Superior temporal gyrus (tissue), 1 donor: ENCODE measurements at regions not wholly inside any gene's neighbourhood (a gene's known extent, or its start where the extent isn't known, plus 50 kb on each side); places are given as distances from the start of the nearest gene placed in this dataset.
"Not testable (repeated sequence)": the region's sequence is repeated elsewhere in the genome, so short reads cannot be mapped to it uniquely, and the experiment has no call there.

ENCODE experiments used
- DNase-seq: peaks from one replicate; pipeline ENCODE4 v3.0.0-alpha.2; 2016; ENCODE audit errors: extremely low spot score

DNA sequence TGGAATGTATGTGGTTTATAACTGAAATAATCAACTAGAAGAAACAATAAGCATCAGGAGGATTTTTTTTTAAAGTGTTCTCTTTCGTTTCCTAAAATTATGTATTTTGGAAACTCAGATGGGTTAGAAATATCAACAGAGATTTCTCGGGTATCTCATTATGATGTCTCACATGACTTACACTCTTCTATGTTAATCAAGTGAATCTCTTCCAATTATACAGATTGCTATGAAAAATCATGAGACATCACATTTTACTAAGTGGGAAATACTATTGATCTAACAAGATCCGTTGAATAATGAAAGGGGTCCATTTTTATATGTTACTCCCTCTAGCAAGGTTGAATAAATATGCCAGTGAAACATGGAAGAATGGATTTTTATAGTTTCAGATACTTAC, 54.7 kb upstream of the NRIP1 start:
- DNase-seq: no peak

DNA sequence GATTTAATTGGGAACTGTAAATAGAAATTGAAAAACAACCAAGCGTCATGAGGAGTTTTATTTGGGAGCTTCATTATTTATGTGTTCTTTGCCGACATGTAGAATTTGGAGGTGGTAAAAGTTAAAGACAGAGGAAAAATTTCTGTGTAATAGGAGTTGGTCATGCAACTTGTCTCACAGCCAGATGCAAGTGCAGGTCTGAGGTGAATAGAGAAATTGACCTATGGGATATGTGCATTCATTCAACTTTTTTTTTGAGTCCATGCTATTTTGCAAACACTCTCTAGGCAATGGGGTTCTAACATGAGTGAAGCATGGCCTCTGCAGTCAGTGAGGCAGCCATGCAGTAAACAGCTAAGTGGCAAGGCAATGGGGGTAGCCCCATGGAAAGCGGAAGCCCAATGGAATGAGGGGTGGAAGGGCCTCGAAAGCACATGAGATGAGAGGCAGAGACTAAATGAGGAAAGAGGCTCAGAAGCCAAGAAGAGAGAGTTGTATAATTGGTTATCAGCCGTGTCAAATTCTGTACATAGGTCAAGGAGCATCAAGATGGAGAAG, 56.4 kb upstream of the NRIP1 start:
- no peak for DNase-seq

DNA sequence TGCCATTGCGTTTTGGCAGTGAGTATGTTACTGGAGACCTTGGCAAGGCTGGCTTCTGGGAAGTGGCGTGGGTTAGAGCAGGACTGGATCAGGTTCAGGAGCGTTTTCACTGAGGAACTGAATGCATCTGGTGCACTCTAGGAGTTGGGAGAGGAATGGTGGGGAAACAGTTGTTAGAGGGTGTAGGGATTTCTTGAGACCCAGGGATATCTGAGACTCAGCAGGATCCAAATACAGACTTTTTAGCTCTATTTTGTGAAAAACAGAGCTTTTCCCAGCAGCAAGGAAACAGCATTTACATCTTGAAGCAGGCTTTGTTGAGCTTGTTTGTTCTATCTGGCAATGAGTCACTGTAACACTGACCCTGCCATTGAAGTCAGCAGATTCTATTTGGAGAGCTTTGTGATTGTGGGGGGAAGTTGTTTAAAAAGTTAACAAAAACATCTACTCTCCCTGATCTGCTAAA, 56.9 kb upstream of the NRIP1 start:
- DNase-seq: peak; percentile 19

DNA sequence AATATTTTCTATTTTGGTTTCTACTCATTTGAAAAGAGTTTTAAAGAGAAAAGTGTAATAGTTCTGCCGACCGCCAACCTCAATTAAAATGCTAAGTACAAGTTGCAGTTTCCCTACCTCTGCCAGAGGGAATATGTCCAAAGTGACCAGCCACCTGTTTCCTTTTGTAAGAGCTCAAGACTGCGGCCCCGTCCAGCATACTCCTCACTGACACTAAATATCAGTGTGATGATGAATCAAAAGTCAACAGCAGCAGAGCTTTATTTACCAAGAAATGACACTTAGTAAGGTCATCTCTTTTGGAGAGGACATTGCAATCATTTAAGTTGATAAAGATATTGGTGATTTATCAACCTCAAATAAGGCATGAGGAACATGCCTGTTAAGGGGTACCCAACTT, 57.4 kb upstream of the NRIP1 start:
- no peak for DNase-seq

DNA sequence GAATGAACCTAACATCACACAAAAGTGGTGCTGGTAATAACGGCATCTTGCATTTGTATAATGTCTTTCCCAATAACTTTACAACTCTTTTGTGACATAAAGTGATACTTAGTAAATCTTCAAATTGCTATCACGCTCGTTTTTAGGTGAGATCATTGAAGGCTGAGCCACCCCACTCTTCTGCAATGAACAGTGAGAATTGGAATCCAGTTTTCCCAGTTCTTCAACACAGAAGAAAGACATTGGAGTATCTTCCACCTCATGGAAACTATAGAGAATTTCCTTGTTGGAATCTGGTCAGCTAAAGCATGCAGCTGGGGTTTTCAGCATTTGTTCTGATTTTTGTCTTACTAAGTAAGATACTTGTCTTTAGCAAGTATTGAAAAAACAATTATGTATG, 59.9 kb upstream of the NRIP1 start:
- DNase-seq: no peak

DNA sequence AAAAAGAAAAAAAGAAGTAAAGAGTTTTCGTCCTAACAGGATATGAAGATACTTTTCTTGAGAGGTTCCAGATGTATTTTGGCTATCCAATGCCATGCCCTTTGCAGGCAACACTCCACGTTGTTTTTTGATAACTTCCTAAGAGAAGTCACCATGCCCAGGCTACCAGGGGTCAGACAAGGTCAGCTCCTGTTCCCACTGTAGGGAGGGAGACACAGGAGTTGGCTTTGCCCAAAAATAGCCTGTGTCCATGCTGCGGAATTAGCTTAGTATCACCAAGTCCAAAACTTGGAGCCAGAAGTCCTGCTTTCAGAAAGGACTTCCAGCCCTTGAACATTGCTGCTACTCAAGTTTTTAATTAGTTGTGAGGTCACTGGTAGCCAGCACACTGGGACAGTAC, 62.1 kb upstream of the NRIP1 start:
- DNase-seq: no peak

DNA sequence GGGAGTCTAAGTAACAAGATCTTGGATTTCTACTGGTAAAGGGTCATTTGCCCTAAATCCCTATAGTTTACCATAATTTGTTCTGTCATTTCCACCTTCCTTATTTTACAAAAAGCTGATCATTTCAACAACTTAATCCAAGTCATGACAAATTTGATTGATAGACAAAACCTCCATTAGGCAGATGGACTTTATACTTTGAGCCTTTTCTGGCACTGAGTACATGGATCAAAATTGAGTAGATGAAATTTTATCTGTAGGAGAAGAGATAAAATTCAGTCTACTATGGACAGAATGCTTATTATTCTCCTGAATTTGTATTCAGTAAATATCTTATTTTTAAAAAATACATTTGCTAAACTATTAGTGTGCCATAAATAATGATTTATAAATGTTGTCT, 62.6 kb upstream of the NRIP1 start:
- no peak for DNase-seq

DNA sequence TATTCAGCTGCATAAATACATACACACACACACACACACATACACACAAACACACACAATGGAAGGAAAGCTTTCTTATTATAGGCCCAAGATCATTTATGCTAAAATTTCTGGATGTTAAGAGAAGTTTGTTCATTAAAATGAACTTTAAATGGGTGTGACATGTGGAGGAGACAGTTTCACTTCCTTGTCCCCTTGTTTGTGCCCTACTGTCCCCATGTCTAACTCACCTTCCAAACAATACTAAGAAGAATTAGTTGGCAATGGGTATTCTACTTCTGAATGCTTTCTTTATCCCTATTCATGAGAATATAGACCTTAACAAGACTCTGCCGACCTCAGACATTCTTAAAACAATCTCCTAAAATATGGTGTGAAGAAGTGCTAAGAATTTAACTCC, 63.5 kb upstream of the NRIP1 start:
- DNase-seq: no peak

DNA sequence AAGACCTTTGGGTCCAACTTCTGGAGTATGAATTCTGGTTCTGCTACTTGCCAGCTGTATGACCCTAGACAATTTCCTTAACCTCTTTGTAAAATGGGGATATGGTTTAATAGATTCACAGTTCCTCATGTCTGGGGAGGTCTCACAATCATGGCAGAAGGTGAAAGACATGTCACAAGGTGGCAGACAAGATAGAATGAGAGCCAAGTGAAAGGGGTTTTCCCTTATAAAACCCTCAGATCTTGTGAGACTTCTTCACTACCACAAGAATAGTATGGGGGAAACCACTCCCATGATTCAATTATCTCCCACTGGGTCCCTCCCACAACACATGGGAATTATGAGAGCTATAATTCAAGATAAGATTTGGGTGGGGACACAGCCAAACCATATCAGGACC, 63.9 kb upstream of the NRIP1 start:
- DNase-seq: not testable (repeated sequence)

DNA sequence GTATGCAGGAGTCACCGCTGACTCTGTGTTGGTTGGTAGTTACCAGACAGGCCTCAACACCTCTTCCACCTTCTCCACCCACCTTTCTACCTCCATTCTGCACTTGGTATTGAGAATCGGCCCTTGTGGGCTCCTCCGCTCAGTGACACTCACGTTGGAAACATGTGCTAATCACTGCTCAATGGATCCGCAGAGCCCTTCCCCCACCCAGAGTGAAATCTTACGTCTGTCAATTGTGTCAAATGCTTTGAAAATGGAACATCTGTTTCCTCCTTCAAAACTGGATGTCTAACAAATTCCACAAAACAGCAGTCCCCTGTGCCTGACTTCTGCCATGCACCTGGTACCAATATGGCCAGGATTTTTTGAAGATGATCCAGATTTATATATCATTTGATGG, 65.5 kb upstream of the NRIP1 start:
- DNase-seq: no peak

DNA sequence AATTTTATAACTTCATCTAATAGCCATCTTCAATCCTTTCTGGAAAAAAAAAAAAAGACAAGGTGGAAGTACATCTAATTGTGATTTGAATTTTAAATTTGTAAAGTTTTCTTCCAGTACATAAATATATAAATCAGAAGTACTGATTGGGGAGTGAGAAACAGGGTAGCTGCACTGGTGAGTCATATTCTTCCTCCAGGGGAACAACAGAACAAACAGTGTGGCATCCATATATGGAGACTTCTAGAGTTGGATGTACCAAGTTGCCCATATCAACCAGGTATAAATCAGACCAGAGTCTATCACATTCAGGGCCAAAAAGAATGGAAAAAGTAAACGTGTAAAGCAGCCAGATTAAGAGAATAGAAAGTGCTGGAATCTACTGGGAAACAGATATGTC, 66.0 kb upstream of the NRIP1 start:
- no peak for DNase-seq

DNA sequence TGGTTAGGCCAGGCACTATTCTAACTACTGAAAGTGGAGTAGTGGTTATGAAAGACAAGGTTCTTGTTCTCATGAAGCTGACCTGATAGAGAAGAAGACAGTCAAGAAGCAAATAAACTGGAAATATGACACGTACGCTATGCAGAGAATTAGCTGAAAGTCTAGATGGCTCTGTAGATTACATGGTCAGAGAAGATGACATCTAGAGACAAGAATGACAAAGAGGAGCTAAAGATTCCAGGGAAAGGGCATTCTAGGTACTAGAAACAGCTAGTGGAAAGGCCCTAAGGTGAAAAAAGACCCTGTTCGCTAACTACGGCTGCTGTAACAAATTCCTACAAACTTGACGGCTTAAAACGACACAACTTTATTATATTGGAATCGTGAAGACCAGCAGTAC, 68.0 kb upstream of the NRIP1 start:
- DNase-seq: no peak

DNA sequence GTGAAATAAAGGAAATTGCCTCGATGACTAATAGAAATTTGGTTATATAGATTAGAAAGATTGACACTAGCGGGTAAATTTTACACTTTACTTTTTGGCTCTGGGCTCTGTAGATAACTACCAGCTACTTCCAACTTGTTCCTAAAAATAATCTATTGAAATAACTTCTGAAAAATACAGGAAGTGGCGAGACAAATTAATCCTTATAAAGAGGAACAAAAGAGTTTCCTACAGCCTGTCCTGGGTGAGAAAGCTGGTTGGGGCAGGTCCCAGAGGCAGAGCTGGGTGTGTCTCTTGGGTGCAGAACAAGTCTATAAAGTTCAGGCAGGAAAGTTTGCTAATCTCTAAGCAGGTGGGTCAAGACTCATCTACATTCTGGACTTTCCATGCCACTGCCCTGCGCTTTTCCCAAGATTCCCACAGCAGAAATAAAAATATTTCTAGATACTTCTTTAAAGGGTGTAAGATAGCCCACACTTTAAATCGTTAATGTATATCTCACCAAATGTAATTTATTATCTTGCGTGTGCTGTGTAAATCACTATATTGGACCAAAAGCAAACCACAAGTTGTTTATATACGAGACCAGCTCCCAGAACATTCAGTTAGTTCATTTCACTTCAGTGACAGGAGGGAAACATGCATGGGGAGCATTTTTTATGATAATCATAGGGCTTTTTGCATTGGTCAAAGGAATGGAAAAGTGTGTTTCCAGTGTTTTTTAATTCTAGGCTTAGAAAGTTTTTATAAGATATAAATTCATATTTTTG, 70.1 kb upstream of the NRIP1 start:
- no peak for DNase-seq

DNA sequence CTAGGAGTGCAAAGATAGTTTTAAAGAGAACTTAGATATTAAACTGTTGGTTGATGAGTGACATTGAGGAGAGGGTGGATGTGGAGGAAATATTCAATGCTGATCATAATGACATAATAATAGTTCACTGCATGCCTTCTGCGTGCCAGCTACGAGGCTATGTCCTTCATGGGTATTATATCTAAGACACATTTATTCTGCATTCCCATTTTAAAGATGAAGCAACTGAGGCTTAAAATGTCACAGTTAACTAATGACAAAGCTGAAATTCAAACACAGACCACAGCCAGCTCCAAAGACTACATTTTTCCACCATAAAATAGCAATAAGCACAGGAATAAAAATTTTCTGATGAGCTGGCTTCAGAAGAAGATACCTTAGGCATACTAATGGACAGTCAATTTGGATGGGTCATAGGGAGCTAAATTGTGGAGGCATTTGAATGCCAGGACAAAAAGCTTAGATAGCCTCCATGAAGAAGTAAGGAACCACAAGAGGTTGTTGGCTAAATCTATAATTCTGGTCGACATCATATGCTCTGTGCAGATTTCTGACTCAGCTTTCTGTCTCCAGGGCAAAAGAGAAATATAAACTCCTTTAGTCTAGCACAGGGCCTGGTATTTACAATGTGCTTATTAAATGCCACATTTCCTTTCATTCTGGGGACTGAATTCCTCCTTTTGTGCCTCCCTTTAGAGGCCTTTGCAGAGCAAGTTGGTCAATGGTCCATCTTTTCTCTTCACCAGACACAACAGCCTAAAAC, 71.2 kb upstream of the NRIP1 start:
- DNase-seq: no peak

DNA sequence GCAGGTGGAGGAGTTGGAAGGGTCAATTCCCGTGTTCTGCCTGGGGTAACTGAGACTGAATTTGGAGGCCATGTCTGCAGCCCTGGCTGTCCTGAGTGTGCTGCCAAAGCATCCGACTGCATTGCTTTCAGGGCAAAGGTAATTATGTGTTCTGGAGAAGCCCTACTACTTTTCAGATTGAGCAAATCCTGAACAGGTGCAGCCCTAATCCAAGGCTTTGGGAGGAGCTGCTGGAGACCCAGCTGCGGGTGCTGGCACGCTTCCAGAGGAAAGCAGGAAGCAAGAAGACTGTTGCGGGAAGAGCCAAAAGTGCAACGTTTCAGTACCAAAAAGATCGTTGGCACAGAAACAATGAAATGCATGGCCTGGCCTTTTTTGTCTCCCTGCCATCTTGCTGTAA, 73.7 kb upstream of the NRIP1 start:
- no peak for DNase-seq

DNA sequence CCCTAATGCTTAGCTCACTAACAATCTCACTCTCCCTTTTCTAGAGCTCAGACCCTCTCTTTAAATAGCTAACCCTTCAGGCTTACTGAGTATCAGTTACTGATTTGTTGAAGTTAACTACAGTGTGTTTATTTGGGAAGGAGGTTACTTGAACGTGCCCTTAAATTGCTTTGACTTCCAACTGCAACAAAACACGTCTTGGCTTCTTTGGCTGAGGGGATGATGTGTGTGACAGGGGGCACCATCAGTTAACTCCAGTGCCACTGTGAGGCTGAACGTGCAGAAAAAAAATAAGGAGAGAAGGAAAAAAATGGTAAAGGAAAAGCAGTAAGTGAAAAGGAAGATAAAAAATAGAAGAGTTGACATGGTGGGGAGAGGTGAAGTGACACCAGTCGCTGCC, 75.1 kb upstream of the NRIP1 start:
- DNase-seq: no peak

DNA sequence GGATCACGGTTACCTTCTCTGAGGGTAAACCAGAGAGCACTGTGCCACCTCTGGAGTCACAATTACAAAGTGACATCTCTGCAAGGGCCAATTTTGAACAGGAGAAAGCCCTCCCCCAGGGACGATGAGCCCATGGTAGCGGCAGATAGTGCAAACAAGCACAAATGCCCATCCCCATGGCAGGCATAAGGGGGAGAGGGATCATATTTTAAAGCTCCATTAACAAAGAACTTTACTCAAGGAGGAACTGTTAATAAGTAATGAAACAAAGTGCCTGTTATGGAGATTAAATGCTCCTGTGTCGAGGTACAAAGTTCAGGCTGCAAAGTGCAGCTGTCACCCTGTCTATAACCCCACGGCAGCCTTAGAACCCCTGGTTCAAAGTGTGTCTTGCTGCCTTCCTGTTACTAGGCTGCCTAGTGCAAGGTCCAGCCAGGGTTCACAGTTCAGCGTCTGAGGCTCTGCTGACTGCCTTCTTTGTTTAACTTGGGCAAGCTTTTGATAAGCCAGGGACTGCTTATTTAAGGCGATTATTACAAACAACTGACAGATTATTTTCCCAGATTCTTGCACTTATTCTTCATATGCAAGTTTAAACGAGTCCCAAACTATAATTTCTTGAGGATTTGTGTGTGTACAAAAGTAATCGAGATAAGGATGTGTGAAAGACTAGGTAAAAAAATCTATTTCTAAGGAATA, 75.7 kb upstream of the NRIP1 start:
- peak; percentile 19 for DNase-seq

DNA sequence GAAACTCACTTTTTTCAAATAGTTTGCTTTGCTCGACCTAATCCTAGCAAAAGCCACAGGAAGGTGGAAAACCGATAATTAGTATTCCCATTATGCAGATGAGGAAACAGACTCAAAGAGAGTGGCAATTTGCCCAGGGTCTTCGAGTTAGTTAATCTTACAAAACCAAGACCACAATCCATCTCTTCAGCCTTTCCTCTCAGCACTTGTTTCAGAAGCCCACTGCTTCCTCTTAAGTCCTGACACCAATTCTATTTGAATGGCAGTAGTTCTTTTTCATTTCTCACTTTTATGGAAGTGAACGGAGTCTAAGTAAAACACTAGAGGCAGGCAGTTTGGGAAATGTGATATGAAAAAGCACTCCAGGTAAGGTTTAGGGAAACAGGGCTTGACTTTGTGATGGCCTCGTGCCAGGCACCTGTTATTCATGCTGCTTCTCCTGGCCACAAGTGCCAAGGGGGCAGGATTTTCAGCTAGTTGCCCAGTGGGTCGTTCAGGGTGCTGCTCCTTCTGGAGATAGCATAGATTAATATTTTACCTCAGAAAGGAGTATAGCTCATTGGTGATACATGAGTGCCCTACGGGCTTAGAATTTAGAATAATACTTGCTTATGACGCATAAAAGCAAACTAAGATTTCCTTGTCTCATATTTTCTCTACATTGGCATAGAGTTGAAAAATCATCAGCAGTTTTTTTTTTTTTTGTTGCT, 76.6 kb upstream of the NRIP1 start:
- no peak for DNase-seq

DNA sequence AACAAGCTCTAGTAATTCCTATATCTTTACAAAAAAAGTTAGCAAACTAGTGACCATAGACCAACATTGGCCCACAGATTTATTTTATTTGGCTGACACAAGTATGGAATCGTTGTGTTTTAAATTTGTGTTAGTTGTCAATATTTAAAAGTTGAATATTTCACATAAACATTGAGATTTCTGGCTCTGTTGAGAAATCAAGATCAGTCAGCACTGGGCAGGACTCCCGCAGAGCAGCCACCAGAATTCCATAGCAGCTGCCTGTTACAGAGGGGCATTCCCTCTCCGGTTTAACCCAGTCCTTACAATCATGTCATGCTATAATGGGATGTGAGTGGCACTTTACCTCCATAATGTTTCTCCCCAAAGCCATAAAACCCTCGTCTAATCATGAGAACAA, 79.2 kb upstream of the NRIP1 start:
- no peak for DNase-seq

DNA sequence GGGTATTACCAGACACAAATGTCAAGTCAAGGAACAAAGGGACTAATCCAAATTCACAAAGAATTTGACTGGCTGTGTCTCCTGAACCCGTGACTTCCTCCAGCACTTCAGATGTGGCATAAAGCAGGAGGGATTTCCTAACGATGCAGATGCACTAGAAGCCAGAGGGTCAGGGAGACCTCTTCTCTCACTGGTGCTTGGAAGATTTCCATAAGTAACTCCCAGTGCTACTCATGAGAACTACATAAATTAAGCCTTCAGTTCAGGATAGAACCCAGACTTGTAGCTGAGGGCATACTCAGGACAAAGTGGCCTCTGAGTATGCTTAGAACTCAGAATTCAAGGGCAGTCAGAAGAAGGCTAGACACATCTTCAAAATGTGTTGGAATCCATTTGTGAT, 83.6 kb upstream of the NRIP1 start:
- DNase-seq: no peak

DNA sequence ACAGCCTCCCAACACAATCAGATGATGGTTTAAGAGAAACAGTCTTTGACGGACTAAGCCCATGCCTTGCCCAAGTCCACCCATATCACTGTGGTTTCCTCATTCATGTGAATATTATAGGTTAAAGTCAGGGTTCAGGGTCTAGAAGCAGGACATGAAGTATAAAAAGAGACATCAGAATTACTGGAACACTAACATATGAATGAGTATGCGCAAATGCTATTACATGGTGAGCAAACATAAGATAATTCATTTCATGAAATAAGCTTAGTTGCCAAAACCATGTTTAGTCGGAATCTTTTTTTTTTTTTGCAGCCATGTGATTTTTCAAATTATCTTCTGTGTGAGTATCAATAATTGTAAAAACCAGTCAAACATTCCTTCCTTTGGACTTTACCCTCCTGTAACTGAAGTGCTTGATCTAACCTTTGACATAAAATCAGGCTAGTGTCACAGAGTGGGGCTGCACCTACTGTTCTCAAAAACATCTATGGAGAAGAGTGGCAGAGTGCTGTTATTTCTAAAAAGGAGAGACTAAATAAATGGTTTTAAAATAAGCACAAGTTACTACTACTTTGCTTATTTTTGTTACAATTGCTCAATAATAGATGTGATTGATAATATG, 84.9 kb upstream of the NRIP1 start:
- DNase-seq: no peak
